SH-SY5Y (cell line): ENCODE measurements at regions not wholly inside any gene's neighbourhood (a gene's known extent, or its start where the extent isn't known, plus 50 kb on each side); places are given as distances from the start of the nearest gene placed in this dataset.

Experiments
- GATA2 ChIP-seq: IDR thresholded peaks from 2 replicates; pipeline ENCODE4 v1.6.1; 2011; ENCODE audit warnings: mild to moderate bottlenecking, low read depth, low read length
- GATA3 ChIP-seq: IDR thresholded peaks from 2 replicates; pipeline ENCODE4 v1.6.1; 2011; ENCODE audit warnings: low read depth, mild to moderate bottlenecking, low read length, moderate library complexity

GRCh38 chr2:6288791-6289190, 576.9 kb downstream of the CMPK2 start:
- no peak for TF ChIP-seq GATA2
- no peak for TF ChIP-seq GATA3
